Suprapubic skin (tissue), 3 donors: ENCODE measurements at regions not wholly inside any gene's neighbourhood (a gene's known extent, or its start where the extent isn't known, plus 50 kb on each side); places are given as distances from the start of the nearest gene placed in this dataset.

Source experiments
- CTCF ChIP-seq, 2 donors: fragments of 200-600 bp in 1 of 2; fragments of 450-650 bp in 1 of 2; sonication (generic) in 1 of 2; IDR thresholded peaks; one replicate each; pipeline ENCODE4 v1.5.1; 2016 to 2019; ENCODE audit warnings: antibody characterized with exemption in 2 of 2, mild to moderate bottlenecking in 1 of 2, moderate library complexity in 1 of 2
- EP300 ChIP-seq: sonication (generic); formaldehyde crosslinking; IDR thresholded peaks from one replicate; pipeline ENCODE4 v1.6.1; 2017; ENCODE audit warnings: antibody characterized with exemption
- POLR2A ChIP-seq, 2 donors: fragments of 450-650 bp; IDR thresholded peaks; one replicate each; pipeline ENCODE4 v1.6.1; 2017; ENCODE audit warnings: antibody characterized with exemption in 2 of 2, mild to moderate bottlenecking in 2 of 2, moderate library complexity in 2 of 2

- no peak for TF ChIP-seq POLR2A (IDR thresholded peaks at IDR 0.05)
- TF ChIP-seq CTCF (IDR thresholded peaks at IDR 0.05) = no peak
- no peak for TF ChIP-seq EP300
Observed at GRCh38 chr16:27650073-27650701, 100.2 kb downstream of the KATNIP start.
